Right lobe of liver (tissue), 4 donors: ENCODE measurements at regions not wholly inside any gene's neighbourhood (a gene's known extent, or its start where the extent isn't known, plus 50 kb on each side); places are given as distances from the start of the nearest gene placed in this dataset.

Source experiments
- CTCF ChIP-seq, 4 donors: fragments of 200-600 bp in 3 of 4; fragments of 450-650 bp in 1 of 4; IDR thresholded peaks; one replicate each; pipeline versions ENCODE4 v1.5.1 to v1.8.0; 2016 to 2022; ENCODE audit warnings: antibody characterized with exemption in 4 of 4, mild to moderate bottlenecking in 2 of 4
- POLR2A ChIP-seq: fragments of 450-650 bp; IDR thresholded peaks from one replicate; pipeline ENCODE4 v1.6.1; 2017; ENCODE audit warnings: antibody characterized with exemption, mild to moderate bottlenecking
- donor health status: DM: no; HTN: no; CAD: no.
- donor health status: DM: no; HTN: no; CAD: no.
- donor health status: DM: no; HTN: yes; CAD: no.

GRCh38 chr2:182573553-182573952 is 142.5 kb upstream of the DNAJC10 start:
- TF ChIP-seq CTCF (IDR thresholded peaks at IDR 0.05): no peak
- TF ChIP-seq POLR2A: no peak
